HepG2 (cell line): ENCODE measurements at regions not wholly inside any gene's neighbourhood (a gene's known extent, or its start where the extent isn't known, plus 50 kb on each side); places are given as distances from the start of the nearest gene placed in this dataset.
A peak's percentile ranks its signal among the peaks of the same experiment; 100 is the strongest.

Experiments used
- LCORL ChIP-seq, 2 experiments: fragments of 450-650 bp in 1 of 2; sonication (generic) in 1 of 2; formaldehyde crosslinking in 1 of 2; IDR thresholded peaks; 2 replicates each; pipeline versions ENCODE4 v1.5.0 to v1.6.1; 2017 to 2020; ENCODE audit warnings: antibody characterized with exemption in 1 of 2, missing genetic modification reagents in 1 of 2
- MED1 ChIP-seq: sonication (generic); formaldehyde crosslinking; IDR thresholded peaks from 2 replicates; pipeline ENCODE4 v1.4.0; 2020; ENCODE audit warnings: missing genetic modification reagents
- POLR2AphosphoS5 ChIP-seq: IDR thresholded peaks from 2 replicates; pipeline ENCODE4 v1.6.1; 2012; ENCODE audit warnings: low read depth, low read length
- STAT6 ChIP-seq: sonication (generic); formaldehyde crosslinking; IDR thresholded peaks from 2 replicates; pipeline ENCODE4 v1.4.0; 2020; ENCODE audit warnings: missing genetic modification reagents, mild to moderate bottlenecking, borderline replicate concordance
- TFDP1 ChIP-seq: IDR thresholded peaks from 2 replicates; pipeline ENCODE4 v1.6.1; 2016; ENCODE audit warnings: missing compliant biosample characterization, missing genetic modification reagents, borderline replicate concordance
- ZBTB42 ChIP-seq: sonication (generic); formaldehyde crosslinking; IDR thresholded peaks from 2 replicates; pipeline ENCODE4 v1.5.0; 2020; ENCODE audit warnings: mild to moderate bottlenecking, missing genetic modification reagents
- ZNF124 ChIP-seq: sonication (generic); formaldehyde crosslinking; IDR thresholded peaks from 2 replicates; pipeline ENCODE4 v1.4.0; 2020; ENCODE audit warnings: missing genetic modification reagents
- ZNF232 ChIP-seq: sonication (generic); formaldehyde crosslinking; IDR thresholded peaks from 2 replicates; pipeline ENCODE4 v1.4.0; 2020; ENCODE audit warnings: missing genetic modification reagents, borderline replicate concordance
- ZNF782 ChIP-seq: sonication (generic); formaldehyde crosslinking; IDR thresholded peaks from 2 replicates; pipeline ENCODE4 v1.4.0; 2020; ENCODE audit warnings: missing genetic modification reagents, mild to moderate bottlenecking, borderline replicate concordance
- TF ChIP-seq, protein P1 (sequence below): sonication (generic); formaldehyde crosslinking; IDR thresholded peaks from 2 replicates; pipeline ENCODE4 v1.5.0; 2020; ENCODE audit warnings: missing genetic modification reagents
- TF ChIP-seq, protein P2 (sequence below): sonication (generic); formaldehyde crosslinking; IDR thresholded peaks from 2 replicates; pipeline ENCODE4 v1.5.1; 2020; ENCODE audit warnings: mild to moderate bottlenecking, missing genetic modification reagents, borderline replicate concordance
- TF ChIP-seq, protein P3 (sequence below): sonication (generic); formaldehyde crosslinking; IDR thresholded peaks from 2 replicates; pipeline ENCODE4 v1.5.0; 2020; ENCODE audit warnings: missing genetic modification reagents, mild to moderate bottlenecking, borderline replicate concordance
- TF ChIP-seq, protein P4 (sequence below): sonication (generic); formaldehyde crosslinking; IDR thresholded peaks from 2 replicates; pipeline ENCODE4 v1.4.0; 2020; ENCODE audit warnings: missing genetic modification reagents

DNA sequence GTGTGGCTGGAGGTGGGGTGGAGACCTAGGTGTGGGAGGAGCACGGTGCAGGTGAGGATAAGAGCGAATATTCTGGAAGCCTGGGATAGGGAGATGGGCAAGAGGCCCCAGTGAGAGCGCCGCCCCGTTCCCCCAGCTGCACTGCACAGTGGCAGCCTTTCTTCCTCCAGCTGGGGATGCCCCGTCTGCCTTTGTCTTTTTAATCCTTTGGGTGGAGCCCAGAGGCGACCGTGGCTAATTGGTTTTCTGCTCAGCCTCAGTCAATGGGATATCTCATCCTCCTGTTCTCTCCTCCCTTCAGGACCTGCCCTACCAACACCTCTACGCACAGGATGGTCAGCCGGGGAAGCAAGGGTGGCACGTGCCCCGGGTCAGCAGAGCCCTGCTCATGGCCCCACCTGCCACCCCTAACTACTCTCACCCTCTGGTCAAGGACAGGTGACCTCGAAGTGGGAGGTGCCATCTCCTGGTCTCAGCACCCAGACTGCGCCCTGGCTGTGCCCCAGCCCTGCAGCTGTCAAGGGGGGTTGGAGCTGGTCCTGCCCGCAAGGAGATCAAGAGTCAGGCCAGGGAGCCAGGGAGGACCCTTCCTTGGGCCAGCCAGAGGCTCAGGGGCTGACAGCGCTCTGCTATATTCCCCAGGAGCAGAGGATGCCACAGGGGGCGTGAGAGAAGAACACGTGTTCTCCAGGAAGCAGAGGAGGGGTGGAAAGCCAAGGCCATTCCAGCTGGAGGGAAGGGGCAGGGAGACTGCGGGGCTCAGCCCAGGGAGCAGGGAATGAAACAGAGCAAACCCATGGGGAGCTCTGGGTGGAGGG, 64.0 kb downstream of the ADRA2C start (continued):
- TF ChIP-seq, protein P1, sequence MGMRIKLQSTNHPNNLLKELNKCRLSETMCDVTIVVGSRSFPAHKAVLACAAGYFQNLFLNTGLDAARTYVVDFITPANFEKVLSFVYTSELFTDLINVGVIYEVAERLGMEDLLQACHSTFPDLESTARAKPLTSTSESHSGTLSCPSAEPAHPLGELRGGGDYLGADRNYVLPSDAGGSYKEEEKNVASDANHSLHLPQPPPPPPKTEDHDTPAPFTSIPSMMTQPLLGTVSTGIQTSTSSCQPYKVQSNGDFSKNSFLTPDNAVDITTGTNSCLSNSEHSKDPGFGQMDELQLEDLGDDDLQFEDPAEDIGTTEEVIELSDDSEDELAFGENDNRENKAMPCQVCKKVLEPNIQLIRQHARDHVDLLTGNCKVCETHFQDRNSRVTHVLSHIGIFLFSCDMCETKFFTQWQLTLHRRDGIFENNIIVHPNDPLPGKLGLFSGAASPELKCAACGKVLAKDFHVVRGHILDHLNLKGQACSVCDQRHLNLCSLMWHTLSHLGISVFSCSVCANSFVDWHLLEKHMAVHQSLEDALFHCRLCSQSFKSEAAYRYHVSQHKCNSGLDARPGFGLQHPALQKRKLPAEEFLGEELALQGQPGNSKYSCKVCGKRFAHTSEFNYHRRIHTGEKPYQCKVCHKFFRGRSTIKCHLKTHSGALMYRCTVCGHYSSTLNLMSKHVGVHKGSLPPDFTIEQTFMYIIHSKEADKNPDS (CRISPR knock-in tag): 0 out of 2 replicates have a peak, but pooled peaks have one; percentile 49
- TF ChIP-seq ZBTB42 (0 out of 2 replicates have a peak, but pooled peaks have one; percentile 1), POLR2AphosphoS5 (no peak; the same call in none of the 2 replicates), LCORL (IDR thresholded peaks at IDR 0.05) (no peak), LCORL (CRISPR knock-in tag; IDR thresholded peaks at IDR 0.05) (0 out of 2 replicates have a peak, but pooled peaks have one; percentile 16), MED1 (CRISPR knock-in tag) (peak; percentile 17; the same call in 1 of the 2 replicates), ZNF782 (peak; percentile 9; the same call in 1 of the 2 replicates), ZNF124 (CRISPR knock-in tag) (no peak), TFDP1 (CRISPR knock-in tag) (peak; percentile 73; the same call in 1 of the 2 replicates), STAT6 (CRISPR knock-in tag) (no peak), ZNF232 (CRISPR knock-in tag) (peak; percentile 25; the same call in 1 of the 2 replicates)
- TF ChIP-seq, protein P2, sequence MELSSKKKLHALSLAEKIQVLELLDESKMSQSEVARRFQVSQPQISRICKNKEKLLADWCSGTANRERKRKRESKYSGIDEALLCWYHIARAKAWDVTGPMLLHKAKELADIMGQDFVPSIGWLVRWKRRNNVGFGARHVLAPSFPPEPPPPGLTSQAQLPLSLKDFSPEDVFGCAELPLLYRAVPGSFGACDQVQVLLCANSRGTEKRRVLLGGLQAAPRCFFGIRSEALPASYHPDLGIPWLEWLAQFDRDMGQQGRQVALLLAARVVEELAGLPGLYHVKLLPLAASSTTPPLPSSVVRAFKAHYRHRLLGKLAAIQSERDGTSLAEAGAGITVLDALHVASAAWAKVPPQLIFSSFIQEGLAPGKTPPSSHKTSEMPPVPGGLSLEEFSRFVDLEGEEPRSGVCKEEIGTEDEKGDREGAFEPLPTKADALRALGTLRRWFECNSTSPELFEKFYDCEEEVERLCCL (CRISPR knock-in tag): 0 out of 2 replicates have a peak, but pooled peaks have one; percentile 3
- TF ChIP-seq, protein P3, sequence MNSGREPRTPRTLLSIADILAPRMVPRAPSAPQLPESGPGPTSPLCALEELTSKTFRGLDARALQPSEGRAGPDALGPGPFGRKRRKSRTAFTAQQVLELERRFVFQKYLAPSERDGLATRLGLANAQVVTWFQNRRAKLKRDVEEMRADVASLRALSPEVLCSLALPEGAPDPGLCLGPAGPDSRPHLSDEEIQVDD: peak; percentile 60; the same call in 1 of the 2 replicates
- TF ChIP-seq, protein P4, sequence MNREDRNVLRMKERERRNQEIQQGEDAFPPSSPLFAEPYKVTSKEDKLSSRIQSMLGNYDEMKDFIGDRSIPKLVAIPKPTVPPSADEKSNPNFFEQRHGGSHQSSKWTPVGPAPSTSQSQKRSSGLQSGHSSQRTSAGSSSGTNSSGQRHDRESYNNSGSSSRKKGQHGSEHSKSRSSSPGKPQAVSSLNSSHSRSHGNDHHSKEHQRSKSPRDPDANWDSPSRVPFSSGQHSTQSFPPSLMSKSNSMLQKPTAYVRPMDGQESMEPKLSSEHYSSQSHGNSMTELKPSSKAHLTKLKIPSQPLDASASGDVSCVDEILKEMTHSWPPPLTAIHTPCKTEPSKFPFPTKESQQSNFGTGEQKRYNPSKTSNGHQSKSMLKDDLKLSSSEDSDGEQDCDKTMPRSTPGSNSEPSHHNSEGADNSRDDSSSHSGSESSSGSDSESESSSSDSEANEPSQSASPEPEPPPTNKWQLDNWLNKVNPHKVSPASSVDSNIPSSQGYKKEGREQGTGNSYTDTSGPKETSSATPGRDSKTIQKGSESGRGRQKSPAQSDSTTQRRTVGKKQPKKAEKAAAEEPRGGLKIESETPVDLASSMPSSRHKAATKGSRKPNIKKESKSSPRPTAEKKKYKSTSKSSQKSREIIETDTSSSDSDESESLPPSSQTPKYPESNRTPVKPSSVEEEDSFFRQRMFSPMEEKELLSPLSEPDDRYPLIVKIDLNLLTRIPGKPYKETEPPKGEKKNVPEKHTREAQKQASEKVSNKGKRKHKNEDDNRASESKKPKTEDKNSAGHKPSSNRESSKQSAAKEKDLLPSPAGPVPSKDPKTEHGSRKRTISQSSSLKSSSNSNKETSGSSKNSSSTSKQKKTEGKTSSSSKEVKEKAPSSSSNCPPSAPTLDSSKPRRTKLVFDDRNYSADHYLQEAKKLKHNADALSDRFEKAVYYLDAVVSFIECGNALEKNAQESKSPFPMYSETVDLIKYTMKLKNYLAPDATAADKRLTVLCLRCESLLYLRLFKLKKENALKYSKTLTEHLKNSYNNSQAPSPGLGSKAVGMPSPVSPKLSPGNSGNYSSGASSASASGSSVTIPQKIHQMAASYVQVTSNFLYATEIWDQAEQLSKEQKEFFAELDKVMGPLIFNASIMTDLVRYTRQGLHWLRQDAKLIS (CRISPR knock-in tag): no peak
